CD4-positive, CD25-positive, alpha-beta regulatory T cell (primary cell): ENCODE measurements at regions not wholly inside any gene's neighbourhood (a gene's known extent, or its start where the extent isn't known, plus 50 kb on each side); places are given as distances from the start of the nearest gene placed in this dataset.

Experiments used
- ATAC-seq, 2 donors: fragments of 150-1000 bp; cut with Tn5 transposase; one replicate each; pipeline ENCODE4 v1.10.0; 2021; ENCODE audit warnings: low read depth in 2 of 2, moderate number of reproducible peaks in 2 of 2, moderate library complexity in 1 of 2
- DNase-seq, 3 donors: peaks; one replicate each; pipeline versions ENCODE4 v3.0.0 to v3.0.0-alpha.2; 2012 to 2022; ENCODE audit warnings: mixed read lengths in 1 of 3
- H3K27ac ChIP-seq: one replicate; pipeline ENCODE4 v1.7.0; 2013; ENCODE audit warnings: mild to moderate bottlenecking, low read length; ENCODE audit not compliant: insufficient read depth, poor library complexity, severe bottlenecking
- H3K27me3 ChIP-seq: one replicate; pipeline ENCODE4 v1.7.0; 2013; ENCODE audit warnings: low read length; ENCODE audit not compliant: control insufficient read depth, insufficient read depth
- H3K36me3 ChIP-seq: one replicate; pipeline ENCODE4 v1.7.0; 2013; ENCODE audit warnings: mild to moderate bottlenecking, low read length, moderate library complexity; ENCODE audit not compliant: control insufficient read depth, insufficient read depth
- H3K4me1 ChIP-seq: 2 replicates; pipeline ENCODE4 v1.7.0; 2013; ENCODE audit warnings: mild to moderate bottlenecking, low read length; ENCODE audit not compliant: insufficient read depth, control insufficient read depth, poor library complexity, severe bottlenecking
- H3K4me3 ChIP-seq: one replicate; pipeline ENCODE4 v1.7.0; 2013; ENCODE audit warnings: low read depth, mild to moderate bottlenecking, low read length, moderate library complexity
- H3K9me3 ChIP-seq, 2 experiments: 1 replicate in 1 of 2; 2 replicates in 1 of 2; pipeline ENCODE4 v1.7.0; 2013; ENCODE audit warnings: low read length in 2 of 2, mild to moderate bottlenecking in 1 of 2, moderate library complexity in 1 of 2; ENCODE audit not compliant: control insufficient read depth in 2 of 2
- H3K27ac Mint-ChIP-seq, 3 donors: one replicate each; pipeline ENCODE4 v1.8.0; 2020 to 2022; ENCODE audit warnings: mild to moderate bottlenecking in 3 of 3, mixed read lengths in 3 of 3, moderate library complexity in 2 of 3
- H3K27me3 Mint-ChIP-seq: one replicate; pipeline ENCODE4 v1.8.0; 2022; ENCODE audit warnings: mild to moderate bottlenecking, mixed read lengths
- H3K36me3 Mint-ChIP-seq: one replicate; pipeline ENCODE4 v1.8.0; 2020; ENCODE audit warnings: mixed read lengths
- H3K4me1 Mint-ChIP-seq, 4 donors: one replicate each; pipeline ENCODE4 v1.8.0; 2020 to 2022; ENCODE audit warnings: mixed read lengths in 4 of 4, mild to moderate bottlenecking in 1 of 4
- H3K4me3 Mint-ChIP-seq, 4 donors: one replicate each; pipeline ENCODE4 v1.8.0; 2020 to 2022; ENCODE audit warnings: mild to moderate bottlenecking in 4 of 4, mixed read lengths in 4 of 4, moderate library complexity in 3 of 4
- H3K9me3 Mint-ChIP-seq, 7 donors: one replicate each; pipeline ENCODE4 v1.8.0; 2020 to 2022; ENCODE audit warnings: mixed read lengths in 7 of 7, mild to moderate bottlenecking in 3 of 7, moderate library complexity in 2 of 7

DNA sequence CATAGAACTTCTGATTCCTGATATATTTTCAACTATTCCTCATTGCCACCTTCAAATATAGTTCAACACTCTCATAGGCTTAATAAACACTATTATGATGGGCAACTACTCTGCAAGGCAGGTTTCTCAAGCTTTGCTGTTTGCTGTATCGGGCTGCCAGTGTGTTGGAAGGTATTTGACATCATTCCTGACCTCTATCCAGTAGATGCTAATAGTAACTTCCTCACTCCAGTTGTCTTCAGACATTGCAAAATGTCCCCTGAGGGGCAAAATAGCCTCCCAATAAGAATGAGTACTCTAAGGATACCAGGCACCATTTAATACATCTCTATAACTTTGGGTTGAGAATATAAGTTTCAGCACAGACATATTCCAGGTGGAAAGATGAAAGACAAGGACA lies 147.5 kb upstream of the PFN2 start:
- DNase-seq (no peak), ATAC-seq (no peak)
- Mint-ChIP-seq H3K4me1 (no peaks in the 10 kb centered on the region), H3K4me3 (no peak overlapping the region), H3K27me3 (peaks cover 15% of the 10 kb centered on the region), H3K9me3 (peaks cover 0 to 1% (median 0%) of the 10 kb centered on the region in 7 donors), H3K36me3 (no peaks in the 10 kb centered on the region), H3K27ac (no peak overlapping the region)
- Histone ChIP-seq H3K4me3 (no peak overlapping the region), H3K27ac (no peak overlapping the region), H3K27me3 (peaks cover 3% of the 10 kb centered on the region), H3K4me1 (no peaks in the 10 kb centered on the region), H3K36me3 (no peaks in the 10 kb centered on the region), H3K9me3 (no peaks in the 10 kb centered on the region)

DNA sequence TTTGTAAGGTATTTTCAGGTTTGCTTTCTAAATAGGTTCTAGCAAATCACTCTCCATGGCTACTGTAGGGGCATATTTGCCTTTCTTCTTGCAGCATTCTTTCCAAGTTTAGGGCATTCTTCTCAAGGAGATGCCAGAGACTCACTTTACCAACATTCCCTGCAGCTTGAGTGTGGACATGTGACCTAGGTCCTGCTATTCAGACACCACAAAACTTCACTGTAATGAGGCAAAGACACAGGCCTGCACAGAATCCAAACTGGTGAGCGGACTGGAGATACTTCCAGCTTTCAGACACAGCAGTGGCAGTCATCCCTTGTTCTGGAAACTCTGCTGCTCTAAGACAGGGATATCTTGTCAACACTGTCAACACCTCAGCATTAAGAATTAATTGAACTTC lies 146.4 kb upstream of the PFN2 start:
- peaks cover 0 to 1% (median 0%) of the 10 kb centered on the region in 7 donors for H3K9me3 Mint-ChIP-seq
- ATAC-seq (no peak), DNase-seq (no peak)
- Histone ChIP-seq H3K36me3 (no peaks in the 10 kb centered on the region), H3K9me3 (no peaks in the 10 kb centered on the region), H3K27me3 (peaks cover 3% of the 10 kb centered on the region), H3K27ac (no peak overlapping the region), H3K4me1 (no peaks in the 10 kb centered on the region), H3K4me3 (no peak overlapping the region)
- no peaks in the 10 kb centered on the region for H3K4me1 Mint-ChIP-seq
- H3K27ac Mint-ChIP-seq, result no peak overlapping the region
- no peak overlapping the region for H3K4me3 Mint-ChIP-seq
- no peaks in the 10 kb centered on the region for H3K36me3 Mint-ChIP-seq
- H3K27me3 Mint-ChIP-seq, result peaks cover 15% of the 10 kb centered on the region

DNA sequence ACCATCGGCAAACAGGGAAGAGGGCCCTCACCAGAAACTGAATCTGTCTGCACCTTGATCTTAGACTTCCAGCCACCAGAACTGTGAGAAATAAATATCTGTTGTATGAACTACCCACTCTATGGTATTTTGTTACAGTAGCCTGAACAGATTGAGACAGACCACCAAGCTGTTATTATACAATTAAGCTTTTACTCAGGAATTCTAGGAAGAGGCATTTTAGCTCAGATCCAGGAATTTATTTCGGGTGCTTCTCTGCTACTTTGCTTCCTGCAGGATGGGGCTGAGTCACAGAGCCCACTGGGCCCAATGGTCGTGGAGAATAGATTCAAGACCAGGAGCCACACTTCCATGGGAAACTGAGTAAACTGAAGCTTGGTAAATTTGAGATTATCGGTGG lies 145.5 kb upstream of the PFN2 start:
- no peak overlapping the region for H3K27ac Mint-ChIP-seq
- peaks cover 3% of the 10 kb centered on the region for H3K27me3 ChIP-seq
- H3K4me3 ChIP-seq, result no peak overlapping the region
- H3K4me3 Mint-ChIP-seq, result no peak overlapping the region
- H3K27ac ChIP-seq, result no peak overlapping the region
- H3K4me1 ChIP-seq, result no peaks in the 10 kb centered on the region
- H3K4me1 Mint-ChIP-seq, result no peaks in the 10 kb centered on the region
- H3K27me3 Mint-ChIP-seq, result peaks cover 15% of the 10 kb centered on the region
- no peaks in the 10 kb centered on the region for H3K9me3 Mint-ChIP-seq
- no peaks in the 10 kb centered on the region for H3K36me3 ChIP-seq
- ATAC-seq (no peak), DNase-seq (no peak)
- no peaks in the 10 kb centered on the region for H3K36me3 Mint-ChIP-seq
- no peaks in the 10 kb centered on the region for H3K9me3 ChIP-seq

DNA sequence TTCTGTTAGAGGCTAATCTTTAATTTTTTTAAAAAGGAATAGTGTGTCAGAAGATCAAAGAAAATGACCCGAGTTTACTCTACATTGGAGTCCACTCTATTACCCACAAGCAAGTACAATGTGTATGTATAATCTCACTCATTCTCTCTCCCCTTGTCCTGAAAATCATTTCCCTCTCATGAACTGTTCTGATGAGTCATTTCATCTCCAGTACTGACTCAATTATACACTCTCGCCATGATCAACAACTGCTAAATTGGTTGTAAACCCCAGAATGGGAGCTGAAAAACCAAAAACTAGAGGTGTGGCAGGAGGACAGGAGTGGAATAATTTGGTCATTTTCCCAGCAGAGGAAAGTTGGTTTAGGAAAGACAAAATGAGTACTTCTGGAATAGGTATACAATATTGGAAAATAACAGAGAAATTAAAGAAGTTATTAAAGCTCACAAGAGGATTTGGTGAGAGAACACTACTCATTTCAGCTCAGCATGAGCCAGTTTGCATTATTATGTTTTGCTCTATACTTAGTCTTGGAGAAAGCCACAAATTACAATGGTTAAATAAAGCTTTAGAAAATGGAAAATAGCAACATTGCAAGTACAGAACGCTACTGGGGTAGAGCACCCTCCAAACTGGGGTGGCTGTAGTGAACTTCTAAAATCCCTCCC lies 144.3 kb upstream of the PFN2 start:
- H3K4me1 Mint-ChIP-seq, result no peaks in the 10 kb centered on the region
- ATAC-seq (no peak), DNase-seq (peak in 1 of 3 donors; percentile 2)
- H3K36me3 Mint-ChIP-seq, result no peaks in the 10 kb centered on the region
- Histone ChIP-seq H3K27ac (no peak overlapping the region), H3K4me3 (no peak overlapping the region), H3K9me3 (no peaks in the 10 kb centered on the region), H3K36me3 (no peaks in the 10 kb centered on the region), H3K4me1 (no peaks in the 10 kb centered on the region), H3K27me3 (peaks cover 3% of the 10 kb centered on the region)
- H3K4me3 Mint-ChIP-seq, result no peak overlapping the region
- peaks cover 11% of the 10 kb centered on the region for H3K27me3 Mint-ChIP-seq
- no peak overlapping the region for H3K27ac Mint-ChIP-seq
- H3K9me3 Mint-ChIP-seq, result peaks cover 0 to 2% (median 0%) of the 10 kb centered on the region in 7 donors

DNA sequence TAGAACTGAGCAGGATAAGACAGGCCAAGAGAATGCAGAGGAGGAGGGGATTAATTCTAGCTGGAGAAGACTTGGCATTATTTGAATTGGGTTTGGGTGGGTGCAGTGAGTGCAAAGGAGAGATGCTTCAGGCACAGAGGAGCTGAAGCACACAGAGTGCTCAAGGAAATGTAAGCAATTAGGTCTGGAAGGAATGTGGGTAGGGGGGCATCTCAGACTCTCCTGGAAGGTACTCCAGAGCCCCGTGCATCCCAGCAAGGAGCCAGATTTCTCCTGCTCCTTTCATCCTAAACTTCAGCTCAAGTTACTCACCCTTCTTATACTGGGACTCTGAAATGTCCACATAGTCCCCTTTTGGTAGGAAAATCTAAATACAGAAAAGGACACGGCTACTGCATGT lies 143.6 kb upstream of the PFN2 start:
- ATAC-seq (no peak), DNase-seq (no peak)
- H3K27me3 ChIP-seq, result peaks cover 3% of the 10 kb centered on the region
- peaks cover 0 to 2% (median 0%) of the 10 kb centered on the region in 7 donors for H3K9me3 Mint-ChIP-seq
- H3K4me1 Mint-ChIP-seq, result no peaks in the 10 kb centered on the region
- H3K27ac ChIP-seq, result no peak overlapping the region
- no peaks in the 10 kb centered on the region for H3K36me3 Mint-ChIP-seq
- H3K9me3 ChIP-seq, result no peaks in the 10 kb centered on the region
- no peak overlapping the region for H3K27ac Mint-ChIP-seq
- H3K4me3 ChIP-seq, result no peak overlapping the region
- H3K4me3 Mint-ChIP-seq, result no peak overlapping the region
- H3K36me3 ChIP-seq, result no peaks in the 10 kb centered on the region
- H3K27me3 Mint-ChIP-seq, result peaks cover 11% of the 10 kb centered on the region
- H3K4me1 ChIP-seq, result no peaks in the 10 kb centered on the region

DNA sequence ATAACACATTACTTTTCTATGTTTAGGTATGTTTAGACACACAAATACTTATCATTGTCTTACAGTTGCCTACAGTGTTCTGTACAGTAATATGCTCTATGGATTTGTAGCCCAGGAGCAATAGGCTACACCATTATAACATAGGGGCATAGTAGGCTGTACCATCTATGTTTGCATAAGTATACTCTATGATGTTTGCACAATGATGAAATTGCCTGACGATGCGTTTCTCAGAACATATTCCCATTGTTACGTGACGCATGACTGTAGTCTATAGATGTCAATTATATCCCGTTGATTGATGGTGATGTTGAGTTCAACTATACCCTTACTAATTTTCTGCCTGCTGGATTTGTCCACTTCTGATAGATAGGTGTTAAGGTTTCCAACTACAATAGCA lies 139.4 kb upstream of the PFN2 start:
- Histone ChIP-seq H3K9me3 (no peaks in the 10 kb centered on the region), H3K4me1 (no peaks in the 10 kb centered on the region), H3K27me3 (no peaks in the 10 kb centered on the region), H3K4me3 (no peak overlapping the region), H3K27ac (no peak overlapping the region), H3K36me3 (no peaks in the 10 kb centered on the region)
- H3K4me1 Mint-ChIP-seq, result no peaks in the 10 kb centered on the region
- H3K9me3 Mint-ChIP-seq, result peaks cover 0 to 2% (median 0%) of the 10 kb centered on the region in 7 donors
- H3K36me3 Mint-ChIP-seq, result no peaks in the 10 kb centered on the region
- H3K27ac Mint-ChIP-seq, result no peak overlapping the region
- DNase-seq, result no peak
- H3K4me3 Mint-ChIP-seq, result no peak overlapping the region
- ATAC-seq, result no peak
- peaks cover 10% of the 10 kb centered on the region for H3K27me3 Mint-ChIP-seq

DNA sequence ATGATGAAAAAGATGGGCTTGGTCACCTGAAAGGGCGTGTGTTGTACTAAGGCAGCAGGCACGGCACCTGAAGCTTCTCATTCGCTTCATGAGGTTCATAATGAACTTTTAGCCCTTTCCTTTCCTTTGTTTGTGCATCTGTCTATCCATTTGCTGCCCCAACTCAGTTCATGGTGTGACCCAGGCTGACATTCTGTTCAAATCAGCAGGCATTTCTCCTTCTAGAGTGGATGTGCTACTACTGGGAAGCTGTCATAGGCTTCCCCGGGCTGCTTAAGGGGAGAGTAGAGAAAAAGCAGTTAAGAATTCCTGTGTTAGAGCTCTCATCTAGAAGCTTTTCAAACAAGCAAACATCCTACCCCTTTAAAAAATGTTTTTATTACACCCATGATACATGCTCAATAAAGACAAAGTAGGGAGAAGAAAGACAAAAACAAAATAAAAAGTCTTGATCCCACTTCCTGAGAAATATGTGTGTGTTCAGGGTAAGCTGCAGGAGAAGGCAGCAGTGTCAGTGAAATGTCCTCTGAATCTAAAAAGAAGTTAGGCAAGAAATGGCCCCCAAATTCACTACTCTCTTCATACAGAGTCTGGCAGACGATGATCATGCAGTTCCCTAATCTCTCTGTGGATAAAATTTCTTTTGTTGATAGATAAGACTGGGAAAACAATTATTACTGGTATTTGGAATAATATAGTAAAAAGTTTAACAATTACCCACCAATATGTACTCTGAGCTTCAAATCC lies 136.9 kb upstream of the PFN2 start:
- no peak overlapping the region for H3K27ac ChIP-seq
- Mint-ChIP-seq H3K36me3 (no peaks in the 10 kb centered on the region), H3K27ac (no peak overlapping the region), H3K27me3 (peaks cover 4% of the 10 kb centered on the region), H3K4me3 (no peak overlapping the region), H3K4me1 (no peaks in the 10 kb centered on the region), H3K9me3 (peaks cover 0 to 2% (median 0%) of the 10 kb centered on the region in 7 donors)
- DNase-seq (no peak), ATAC-seq (no peak)
- H3K4me1 ChIP-seq, result no peaks in the 10 kb centered on the region
- no peaks in the 10 kb centered on the region for H3K9me3 ChIP-seq
- H3K36me3 ChIP-seq, result no peaks in the 10 kb centered on the region
- no peaks in the 10 kb centered on the region for H3K27me3 ChIP-seq
- no peak overlapping the region for H3K4me3 ChIP-seq
